NCI-H460 (cell line): ENCODE measurements at regions not wholly inside any gene's neighbourhood (a gene's known extent, or its start where the extent isn't known, plus 50 kb on each side); places are given as distances from the start of the nearest gene placed in this dataset.
A peak's percentile ranks its signal among the peaks of the same experiment; 100 is the strongest.

Experiments used
- DNase-seq: peaks from one replicate; pipeline ENCODE4 v3.0.0-alpha.2; 2016; ENCODE audit warnings: low read depth; ENCODE audit errors: extremely low read depth

GRCh38 chr6:28729501-28730402, 194.0 kb downstream of the TRIM27 start:
- no peak for DNase-seq

GRCh38 chr6:28732052-28732451, 191.7 kb downstream of the TRIM27 start:
- no peak for DNase-seq

GRCh38 chr6:28734443-28734959, 189.3 kb downstream of the TRIM27 start:
- no peak for DNase-seq

DNA sequence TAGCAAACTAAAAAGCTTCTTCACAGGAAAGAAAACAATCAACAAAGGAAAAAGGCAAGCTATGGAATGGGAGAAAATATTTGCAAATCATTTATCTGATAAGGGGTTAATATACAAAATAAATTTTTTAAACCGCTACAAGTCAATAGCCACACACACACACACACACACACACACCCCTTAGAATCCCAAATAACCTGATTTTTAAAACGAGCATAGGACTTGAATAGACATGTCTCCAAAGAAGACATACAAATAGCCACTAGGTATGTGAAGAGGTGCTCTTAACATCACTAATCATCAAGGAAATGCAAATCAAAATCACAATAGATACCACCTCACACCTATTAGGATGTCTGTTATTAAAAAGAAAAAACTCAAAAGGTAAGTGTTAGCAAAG, 187.7 kb downstream of the TRIM27 start:
- no peak for DNase-seq

DNA sequence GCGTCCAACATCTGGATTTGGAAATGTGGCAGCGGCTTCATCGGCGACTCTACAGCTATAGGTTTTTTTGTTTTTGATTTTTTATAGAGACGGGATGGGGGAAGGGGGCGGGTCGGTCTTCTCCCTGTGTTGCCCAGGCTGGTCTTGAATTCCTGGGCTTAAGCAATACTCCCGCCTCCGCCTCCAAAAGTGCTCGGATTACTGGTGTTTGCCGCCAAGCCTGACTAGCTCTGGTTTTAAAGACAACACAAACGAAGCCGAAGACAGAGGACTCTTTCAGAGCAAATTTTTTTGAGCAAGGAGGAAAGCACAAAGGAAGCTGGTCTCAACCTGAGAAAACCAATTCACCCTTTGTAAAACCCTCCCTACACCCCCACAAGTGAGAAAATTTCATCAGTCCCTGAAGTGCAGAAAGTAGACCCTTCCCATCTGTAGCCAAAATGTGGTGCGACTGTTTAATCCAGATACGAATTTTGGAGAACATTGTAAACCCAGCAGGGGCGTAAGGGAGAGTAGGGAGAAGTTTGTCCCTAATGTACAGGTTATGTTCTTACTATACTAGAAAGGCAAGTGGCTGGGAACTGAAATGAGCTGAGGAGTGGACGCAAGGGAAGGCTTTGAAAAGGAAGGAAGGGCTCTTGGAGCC, 185.9 kb downstream of the TRIM27 start:
- no peak for DNase-seq

GRCh38 chr6:28738396-28738765, 185.4 kb downstream of the TRIM27 start:
- DNase-seq, result no peak

- no peak for DNase-seq
Measured at GRCh38 chr6:28741363-28741762, 182.4 kb downstream of the TRIM27 start.

DNA sequence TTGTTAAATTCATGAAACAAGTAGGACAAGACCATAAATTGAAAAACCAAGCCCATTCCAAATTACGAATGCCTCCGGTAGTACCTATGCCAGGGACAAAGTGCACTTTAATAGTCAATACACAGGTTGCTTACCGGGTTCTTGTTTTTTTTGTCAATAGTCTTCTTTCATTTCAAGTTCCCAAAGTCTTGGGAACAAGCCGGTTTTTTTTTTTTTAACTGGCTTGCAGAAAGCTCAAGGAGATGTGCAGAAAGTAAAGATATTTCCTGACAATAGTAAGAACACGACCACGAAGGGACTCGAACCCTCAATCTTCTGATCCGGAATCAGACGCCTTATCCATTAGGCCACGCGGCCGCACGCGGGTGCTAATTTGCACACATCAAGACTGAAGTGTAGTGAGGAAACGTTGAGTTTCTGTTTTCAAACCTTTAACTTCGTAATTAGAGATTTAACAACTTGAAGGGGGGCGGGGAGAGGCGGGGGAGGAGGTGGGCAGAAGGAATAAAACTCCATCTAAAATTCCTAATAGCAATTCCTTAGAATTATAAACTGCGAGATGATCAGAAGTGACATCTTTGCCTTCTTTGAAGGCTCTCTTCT, 181.0 kb downstream of the TRIM27 start:
- DNase-seq, result peak; percentile 76

DNA sequence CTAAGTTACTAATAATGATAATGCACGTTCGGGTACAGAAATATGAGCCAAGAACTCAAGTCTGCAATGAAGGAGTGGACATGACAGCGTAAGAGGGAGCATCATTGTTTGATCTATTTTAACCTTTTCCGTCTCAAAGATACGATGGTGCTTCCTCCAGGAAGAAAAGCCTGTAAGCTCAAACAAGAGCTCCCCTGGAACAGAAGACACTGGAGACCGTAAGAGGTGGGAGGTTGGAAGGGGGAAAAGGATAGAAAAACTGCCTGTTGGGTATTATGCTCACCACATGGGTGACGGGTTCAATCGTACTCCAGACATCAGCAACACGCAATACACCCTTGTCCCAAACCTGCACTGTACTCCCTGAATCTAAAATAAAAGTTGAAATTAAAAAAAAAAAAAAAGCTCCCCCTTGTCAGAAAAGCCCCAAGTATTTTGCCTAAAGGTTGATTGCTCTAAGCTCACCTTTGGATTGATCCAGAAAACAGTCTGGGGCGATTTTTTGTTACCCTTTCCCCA, 180.5 kb downstream of the TRIM27 start:
- no peak for DNase-seq

GRCh38 chr6:28747083-28747630, 176.6 kb downstream of the TRIM27 start:
- DNase-seq, result no peak

- DNase-seq, result peak; percentile 89
Measured at GRCh38 chr6:28747631-28748157, 176.1 kb downstream of the TRIM27 start.

- DNase-seq, result no peak
Measured at GRCh38 chr6:28748192-28748591, 175.6 kb downstream of the TRIM27 start.

DNA sequence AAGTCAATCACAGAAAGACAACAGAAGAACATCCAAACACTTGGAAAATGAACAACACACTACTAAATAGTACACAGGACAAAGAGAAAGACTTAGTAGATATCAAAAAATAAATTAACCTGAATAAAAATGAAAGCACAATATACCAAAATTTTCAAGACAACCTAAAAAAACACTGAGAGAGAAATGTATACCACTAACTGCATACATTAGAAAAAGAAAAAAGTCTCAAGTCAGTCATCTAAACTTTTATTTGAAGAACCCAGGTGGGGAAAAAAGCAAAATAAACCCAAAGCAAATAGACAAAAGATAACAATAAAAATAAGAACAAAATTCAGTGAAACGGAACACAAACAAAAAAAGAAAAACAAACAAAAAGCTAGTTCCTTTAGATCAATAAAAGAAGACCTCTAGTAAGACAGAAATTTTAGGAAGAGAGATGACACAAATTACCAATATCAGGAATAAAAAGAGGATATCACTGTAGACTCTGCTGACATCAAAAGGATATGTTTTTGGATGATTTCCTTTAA, 172.8 kb downstream of the TRIM27 start:
- no peak for DNase-seq

GRCh38 chr6:28751514-28751913, 172.3 kb downstream of the TRIM27 start:
- DNase-seq, result no peak

DNA sequence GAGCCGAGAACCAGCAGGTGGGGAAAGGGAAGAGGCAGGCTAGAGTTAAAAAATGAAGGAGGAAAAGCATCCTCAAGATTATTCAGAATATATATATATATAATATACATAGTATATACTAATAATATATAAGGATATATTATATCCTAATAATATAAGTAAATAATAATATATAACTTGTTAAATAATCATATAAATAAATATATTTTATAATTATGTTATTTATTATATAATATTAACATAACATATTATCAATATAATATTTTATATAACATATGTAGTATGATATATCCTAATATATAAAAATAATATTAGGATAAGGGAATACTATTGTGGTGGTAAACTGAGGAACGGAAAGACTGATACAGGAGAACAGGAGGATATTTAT, 171.8 kb downstream of the TRIM27 start:
- DNase-seq, result no peak

DNA sequence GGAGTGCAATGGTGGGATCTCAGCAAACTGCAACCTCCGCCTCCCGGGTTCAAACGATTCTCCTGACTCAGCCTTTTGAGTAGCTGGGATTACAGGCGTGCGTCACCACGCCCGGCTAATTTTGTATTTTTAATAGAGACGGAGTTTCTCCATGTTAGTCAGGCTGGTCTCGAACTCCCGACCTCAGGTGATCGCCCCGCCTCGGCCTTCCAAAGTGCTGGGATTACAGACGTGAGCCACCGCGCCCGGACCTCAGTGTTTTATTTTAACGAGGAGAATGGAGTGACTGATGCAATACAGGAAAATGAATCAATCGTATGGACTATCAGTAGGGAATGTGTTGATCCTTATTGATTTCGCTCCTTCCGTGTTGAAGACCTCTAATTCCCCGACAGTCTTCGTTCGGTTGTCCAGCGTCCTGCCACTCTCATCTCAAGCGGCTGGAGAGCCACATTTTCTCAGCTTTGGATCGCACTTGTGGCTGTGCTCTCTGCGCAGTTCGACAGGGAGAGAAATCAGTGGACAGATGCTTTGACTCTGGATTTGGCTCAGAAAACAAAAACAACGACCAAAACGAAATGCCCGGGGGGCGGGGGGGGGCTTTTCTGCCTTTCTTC, 166.2 kb downstream of the TRIM27 start:
- DNase-seq, result peak; percentile 79

GRCh38 chr6:28758046-28758817, 165.6 kb downstream of the TRIM27 start:
- peak; percentile 85 for DNase-seq

DNA sequence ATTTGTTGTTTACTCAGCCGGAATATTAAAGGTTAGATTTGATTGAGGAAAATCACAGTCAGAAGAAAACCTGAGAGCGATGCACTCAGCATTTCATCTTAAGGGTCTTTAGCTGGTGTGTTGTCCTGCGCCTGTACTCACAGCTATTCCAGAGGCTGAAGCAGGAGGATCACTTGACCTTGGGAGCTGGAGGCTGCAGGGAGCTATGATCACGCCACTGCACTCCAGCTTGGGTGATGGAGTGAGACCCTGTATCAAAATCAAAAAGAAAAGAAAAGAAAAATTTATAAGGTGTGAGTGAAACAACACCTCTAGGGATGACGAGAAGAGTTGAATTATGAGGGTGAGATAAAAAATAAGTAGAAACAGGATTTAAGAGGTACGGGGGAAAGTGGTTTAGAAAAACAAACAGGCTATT, 165.0 kb downstream of the TRIM27 start:
- DNase-seq, result no peak

DNA sequence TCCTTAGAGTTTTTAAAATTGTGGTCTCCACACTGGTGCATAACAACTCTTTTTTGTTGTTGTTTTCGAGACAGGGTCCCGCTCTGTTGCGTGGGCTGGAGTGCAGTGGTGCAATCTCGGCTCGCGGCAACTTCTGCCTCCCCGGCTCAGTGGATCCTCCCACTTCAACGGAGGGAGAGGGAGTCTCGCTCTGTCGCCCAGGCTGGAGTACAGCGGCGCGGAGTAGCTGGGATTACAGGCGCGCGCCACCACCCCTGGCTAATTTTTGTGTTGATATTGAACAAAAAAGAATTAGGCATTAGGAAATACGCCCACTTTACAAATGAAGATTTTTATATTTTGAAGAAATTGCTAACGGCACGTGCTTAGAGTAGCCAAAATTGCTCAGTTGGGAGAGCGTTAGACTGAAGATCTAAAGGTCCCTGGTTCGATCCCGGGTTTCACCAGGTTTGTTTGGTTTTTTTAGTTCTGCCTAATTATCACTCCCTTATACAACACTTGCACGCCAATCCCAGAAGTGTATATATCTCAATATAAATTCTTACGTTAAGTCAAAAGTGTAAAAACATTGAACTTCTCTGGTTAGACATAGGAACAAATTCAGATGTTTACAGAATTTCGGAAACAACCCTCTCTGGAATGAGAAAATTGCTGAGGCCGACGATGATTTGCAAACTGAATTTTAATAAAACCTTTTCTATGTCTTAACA, 159.6 kb downstream of the TRIM27 start:
- DNase-seq, result no peak
